OCI-LY1 (cell line): ENCODE measurements at regions not wholly inside any gene's neighbourhood (a gene's known extent, or its start where the extent isn't known, plus 50 kb on each side); places are given as distances from the start of the nearest gene placed in this dataset.

Experiments
- EZH2 ChIP-seq: fragments of 200-600 bp; sonication (generic), shearing (Covaris generic); IDR thresholded peaks from 2 replicates; pipeline ENCODE4 v1.8.0; 2017; ENCODE audit warnings: borderline replicate concordance, mixed run types, mild to moderate bottlenecking, antibody characterized with exemption, low read length, moderate library complexity, mixed read lengths
- TF ChIP-seq, protein P1 (sequence below): fragments of 200-600 bp; sonication (generic), shearing (Covaris generic); IDR thresholded peaks from 2 replicates; pipeline ENCODE4 v1.5.1; 2017; ENCODE audit warnings: mild to moderate bottlenecking, antibody characterized with exemption, low read length, moderate library complexity, mixed read lengths

- TF ChIP-seq, protein P1, sequence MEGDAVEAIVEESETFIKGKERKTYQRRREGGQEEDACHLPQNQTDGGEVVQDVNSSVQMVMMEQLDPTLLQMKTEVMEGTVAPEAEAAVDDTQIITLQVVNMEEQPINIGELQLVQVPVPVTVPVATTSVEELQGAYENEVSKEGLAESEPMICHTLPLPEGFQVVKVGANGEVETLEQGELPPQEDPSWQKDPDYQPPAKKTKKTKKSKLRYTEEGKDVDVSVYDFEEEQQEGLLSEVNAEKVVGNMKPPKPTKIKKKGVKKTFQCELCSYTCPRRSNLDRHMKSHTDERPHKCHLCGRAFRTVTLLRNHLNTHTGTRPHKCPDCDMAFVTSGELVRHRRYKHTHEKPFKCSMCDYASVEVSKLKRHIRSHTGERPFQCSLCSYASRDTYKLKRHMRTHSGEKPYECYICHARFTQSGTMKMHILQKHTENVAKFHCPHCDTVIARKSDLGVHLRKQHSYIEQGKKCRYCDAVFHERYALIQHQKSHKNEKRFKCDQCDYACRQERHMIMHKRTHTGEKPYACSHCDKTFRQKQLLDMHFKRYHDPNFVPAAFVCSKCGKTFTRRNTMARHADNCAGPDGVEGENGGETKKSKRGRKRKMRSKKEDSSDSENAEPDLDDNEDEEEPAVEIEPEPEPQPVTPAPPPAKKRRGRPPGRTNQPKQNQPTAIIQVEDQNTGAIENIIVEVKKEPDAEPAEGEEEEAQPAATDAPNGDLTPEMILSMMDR: no peak
- no peak for TF ChIP-seq EZH2
Observed at GRCh38 chr13:107374038-107374437, 806.1 kb upstream of the ARGLU1 start.
